Stomach (tissue), 8 donors: ENCODE measurements at regions not wholly inside any gene's neighbourhood (a gene's known extent, or its start where the extent isn't known, plus 50 kb on each side); places are given as distances from the start of the nearest gene placed in this dataset.

ENCODE experiments used
- DNase-seq, 2 donors: peaks; one replicate each; pipeline versions ENCODE4 v3.0.0 to v3.0.0-alpha.2; 2013 to 2019
- H3K27ac ChIP-seq, 5 donors: fragments of 200-600 bp in 4 of 5; sonication (generic) in 4 of 5; one replicate each; pipeline ENCODE4 v1.5.1; 2013 to 2019; ENCODE audit warnings: mild to moderate bottlenecking in 1 of 5, moderate library complexity in 1 of 5
- H3K27me3 ChIP-seq, 3 donors: fragments of 200-600 bp; sonication (generic); one replicate each; pipeline ENCODE4 v1.5.1; 2017 to 2019; ENCODE audit warnings: mixed run types in 1 of 3
- H3K36me3 ChIP-seq, 4 donors: fragments of 200-600 bp; sonication (generic); 1 replicate in 3 of 4; 2 replicates in 1 of 4; pipeline ENCODE4 v1.5.1; 2016 to 2019
- H3K4me1 ChIP-seq, 4 donors: fragments of 200-600 bp; sonication (generic); one replicate each; pipeline ENCODE4 v1.5.1; 2016 to 2019
- H3K4me3 ChIP-seq, 4 donors: fragments of 200-600 bp; sonication (generic) in 3 of 4; one replicate each; pipeline ENCODE4 v1.5.1; 2016 to 2019; ENCODE audit warnings: mild to moderate bottlenecking in 1 of 4
- H3K9me3 ChIP-seq, 4 donors: fragments of 200-600 bp; sonication (generic); one replicate each; pipeline ENCODE4 v1.5.1; 2016 to 2019
- EP300 ChIP-seq: sonication (generic); formaldehyde crosslinking; IDR thresholded peaks from one replicate; pipeline ENCODE4 v1.6.1; 2017; ENCODE audit warnings: antibody characterized with exemption
- POLR2A ChIP-seq, 4 donors: fragments of 450-650 bp; IDR thresholded peaks; one replicate each; pipeline ENCODE4 v1.6.1; 2016; ENCODE audit warnings: antibody characterized with exemption in 4 of 4, control low read depth in 2 of 4, mild to moderate bottlenecking in 1 of 4, moderate library complexity in 1 of 4
- POLR2AphosphoS5 ChIP-seq, 3 donors: sonication (generic); formaldehyde crosslinking; IDR thresholded peaks; one replicate each; pipeline ENCODE4 v1.6.1; 2016; ENCODE audit warnings: antibody characterized with exemption in 3 of 3
- WGBS, 5 donors: extraction: QIAGEN DNeasy Blood & Tissue Kit in 3 of 5; methylation state at CpG; one replicate each; pipeline versions ENCODE4 v1.1.5 to v1.1.7; 2013 to 2018; 5-methylcytosine and 5-hydroxymethylcytosine counted together
- intact Hi-C: fragments of 100-400 bp; cut with DNase I; formaldehyde crosslinking; loops from one replicate; pipeline ENCODE4 v1.15.1; 2023; ENCODE audit warnings: low total_unique reads
- TF ChIP-seq, protein P1 (sequence below), 7 experiments: fragments of 450-650 bp in 4 of 7; fragments of 200-600 bp in 3 of 7; sonication (generic) in 3 of 7; IDR thresholded peaks; one replicate each; pipeline ENCODE4 v1.5.1; 2016 to 2019; ENCODE audit warnings: antibody characterized with exemption in 7 of 7, control low read depth in 2 of 7, mild to moderate bottlenecking in 1 of 7
- donor health status: healthy with polysubstance abuse.
- donor health status: Bipolar disorder and iron deficiency.
- donor health status: healthy.

DNA sequence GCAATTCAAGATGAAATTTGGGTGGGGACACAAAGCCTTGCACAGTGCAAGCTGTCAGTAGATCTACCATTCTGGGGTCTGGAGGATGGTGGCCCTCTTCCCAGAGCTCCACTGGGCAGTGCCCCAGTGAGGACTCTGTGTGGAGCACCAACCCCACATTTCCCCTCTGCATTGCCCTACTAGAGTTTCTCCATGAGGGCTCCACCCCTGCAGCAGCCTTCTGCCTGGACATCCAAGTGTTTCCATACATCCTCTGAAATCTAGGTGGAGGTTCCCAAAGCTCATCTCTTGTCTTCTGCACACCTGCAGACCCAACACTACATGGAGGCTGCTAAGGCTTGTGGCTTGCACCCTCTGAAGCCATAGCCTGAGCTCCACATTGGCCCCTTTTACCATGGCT lies 402.3 kb downstream of the RAB28 start:
- Histone ChIP-seq H3K27ac (no peak overlapping the region), H3K27me3 (no peaks in the 10 kb centered on the region), H3K9me3 (peaks cover 0 to 32% (median 22%) of the 10 kb centered on the region in 4 donors), H3K4me3 (no peak overlapping the region), H3K36me3 (no peaks in the 10 kb centered on the region), H3K4me1 (no peaks in the 10 kb centered on the region)
- DNase-seq = no peak
- TF ChIP-seq EP300 (no peak), POLR2A (IDR thresholded peaks at IDR 0.05) (no peak), POLR2AphosphoS5 (IDR thresholded peaks at IDR 0.05) (no peak)
- TF ChIP-seq, protein P1, sequence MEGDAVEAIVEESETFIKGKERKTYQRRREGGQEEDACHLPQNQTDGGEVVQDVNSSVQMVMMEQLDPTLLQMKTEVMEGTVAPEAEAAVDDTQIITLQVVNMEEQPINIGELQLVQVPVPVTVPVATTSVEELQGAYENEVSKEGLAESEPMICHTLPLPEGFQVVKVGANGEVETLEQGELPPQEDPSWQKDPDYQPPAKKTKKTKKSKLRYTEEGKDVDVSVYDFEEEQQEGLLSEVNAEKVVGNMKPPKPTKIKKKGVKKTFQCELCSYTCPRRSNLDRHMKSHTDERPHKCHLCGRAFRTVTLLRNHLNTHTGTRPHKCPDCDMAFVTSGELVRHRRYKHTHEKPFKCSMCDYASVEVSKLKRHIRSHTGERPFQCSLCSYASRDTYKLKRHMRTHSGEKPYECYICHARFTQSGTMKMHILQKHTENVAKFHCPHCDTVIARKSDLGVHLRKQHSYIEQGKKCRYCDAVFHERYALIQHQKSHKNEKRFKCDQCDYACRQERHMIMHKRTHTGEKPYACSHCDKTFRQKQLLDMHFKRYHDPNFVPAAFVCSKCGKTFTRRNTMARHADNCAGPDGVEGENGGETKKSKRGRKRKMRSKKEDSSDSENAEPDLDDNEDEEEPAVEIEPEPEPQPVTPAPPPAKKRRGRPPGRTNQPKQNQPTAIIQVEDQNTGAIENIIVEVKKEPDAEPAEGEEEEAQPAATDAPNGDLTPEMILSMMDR (IDR thresholded peaks at IDR 0.05) = no peak
- intact Hi-C loops = no loop called here

DNA sequence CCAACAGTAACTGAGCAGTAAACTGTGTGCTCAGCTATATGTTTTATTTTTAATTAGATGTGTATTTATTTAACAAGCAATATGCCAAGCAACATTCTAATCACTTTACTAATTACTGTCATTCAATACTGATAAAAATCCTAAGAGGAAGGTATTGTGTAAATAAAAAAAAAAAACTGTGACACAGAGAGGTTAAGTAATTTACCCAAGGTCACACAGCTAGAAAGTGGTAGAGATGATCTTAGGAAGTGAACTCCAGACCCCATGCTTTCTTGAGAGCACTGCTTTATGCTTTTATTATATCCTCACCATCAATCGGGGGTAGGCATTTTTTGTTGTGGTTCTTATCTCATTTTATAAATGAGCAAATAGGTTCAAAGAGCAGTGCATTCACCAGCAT lies 417.1 kb downstream of the RAB28 start:
- no peaks in the 10 kb centered on the region for H3K4me1 ChIP-seq
- no peak for DNase-seq
- intact Hi-C loops = no loop called here
- no peaks in the 10 kb centered on the region for H3K36me3 ChIP-seq
- no peak overlapping the region for H3K27ac ChIP-seq
- TF ChIP-seq POLR2A (IDR thresholded peaks at IDR 0.05) = no peak
- no peak for TF ChIP-seq POLR2AphosphoS5 (IDR thresholded peaks at IDR 0.05)
- TF ChIP-seq EP300 = no peak
- TF ChIP-seq, protein P1 (IDR thresholded peaks at IDR 0.05) = no peak
- no peaks in the 10 kb centered on the region for H3K27me3 ChIP-seq
- no peak overlapping the region for H3K4me3 ChIP-seq
- WGBS, 5 donors = 62 to 92% (median 74%) methylated on average over 1 of the region's 1 CpG
- peaks cover 0 to 5% (median 2%) of the 10 kb centered on the region in 4 donors for H3K9me3 ChIP-seq

DNA sequence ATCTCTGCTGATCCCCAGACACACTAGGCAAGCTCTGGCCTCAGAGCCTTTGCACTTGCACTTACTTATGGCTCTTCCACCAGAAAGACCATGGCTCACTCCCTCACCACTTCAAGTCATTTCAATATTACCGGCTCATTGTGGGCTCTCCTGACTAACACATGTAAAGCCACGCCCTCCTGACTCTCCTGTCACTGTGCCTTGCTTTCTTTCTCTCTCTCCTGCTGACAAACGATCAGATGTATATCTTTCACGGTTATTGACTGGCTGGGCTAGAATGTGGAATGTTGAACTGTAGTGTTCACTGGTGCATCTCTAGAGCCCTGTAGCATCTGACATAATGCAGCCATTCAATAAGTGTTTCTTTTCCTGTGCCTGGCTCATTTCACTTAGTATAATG lies 425.1 kb downstream of the RAB28 start:
- WGBS, 5 donors = 38 to 50% (median 40%) methylated on average over 4 of the region's 4 CpGs
- H3K4me1 ChIP-seq = peaks cover 0 to 3% (median 0%) of the 10 kb centered on the region in 4 donors
- TF ChIP-seq EP300 (no peak), POLR2A (IDR thresholded peaks at IDR 0.05) (no peak), POLR2AphosphoS5 (IDR thresholded peaks at IDR 0.05) (no peak)
- TF ChIP-seq, protein P1 (IDR thresholded peaks at IDR 0.05) = no peak

DNA sequence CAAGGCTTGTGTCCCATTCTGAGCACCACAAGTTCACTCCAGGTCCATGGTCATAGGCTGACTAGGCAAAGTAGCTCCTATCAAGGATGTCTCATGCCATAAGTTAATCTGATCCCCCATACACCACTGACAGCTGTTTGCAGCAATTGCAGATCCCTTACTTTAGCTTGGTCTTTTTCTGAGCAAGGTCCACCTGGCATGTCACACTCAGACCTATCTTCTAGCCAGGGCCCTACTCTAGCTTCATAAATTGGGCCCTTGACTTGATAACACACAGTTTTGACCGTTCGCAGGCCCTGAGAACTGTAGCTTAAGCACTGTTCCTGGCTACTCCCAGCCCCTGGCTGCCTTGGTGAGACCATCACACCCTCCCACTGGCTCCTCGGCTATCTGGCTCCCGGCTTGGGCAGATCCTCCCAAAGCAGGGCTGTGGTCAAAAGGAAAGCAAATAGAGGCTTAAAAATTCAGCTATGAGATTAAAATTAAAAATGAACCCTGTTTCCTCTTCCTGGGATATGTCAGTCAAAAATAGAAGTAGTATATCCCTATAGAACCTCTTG lies 427.4 kb downstream of the RAB28 start:
- peaks cover 0 to 3% (median 0%) of the 10 kb centered on the region in 4 donors for H3K4me1 ChIP-seq
- H3K9me3 ChIP-seq = no peaks in the 10 kb centered on the region
- DNase-seq = no peak
- intact Hi-C loops = no loop called here
- WGBS, 5 donors = 71 to 86% (median 75%) methylated on average over 4 of the region's 4 CpGs
- no peak overlapping the region for H3K4me3 ChIP-seq
- TF ChIP-seq EP300 (no peak), POLR2AphosphoS5 (IDR thresholded peaks at IDR 0.05) (no peak), POLR2A (IDR thresholded peaks at IDR 0.05) (no peak)
- TF ChIP-seq, protein P1 (IDR thresholded peaks at IDR 0.05) = no peak
- H3K27me3 ChIP-seq = no peaks in the 10 kb centered on the region
- H3K27ac ChIP-seq = no peak overlapping the region
- no peaks in the 10 kb centered on the region for H3K36me3 ChIP-seq

More for the DNA sequence above, 425.1 kb downstream of the RAB28 start:
- Histone ChIP-seq H3K27ac (no peak overlapping the region), H3K4me3 (no peak overlapping the region), H3K27me3 (no peaks in the 10 kb centered on the region), H3K9me3 (no peaks in the 10 kb centered on the region), H3K36me3 (no peaks in the 10 kb centered on the region)
- intact Hi-C loops = no loop called here
- DNase-seq = no peak
